ENCODE measurements at regions not wholly inside any gene's neighbourhood (a gene's known extent, or its start where the extent isn't known, plus 50 kb on each side); places are given as distances from the start of the nearest gene placed in this dataset.

DNA sequence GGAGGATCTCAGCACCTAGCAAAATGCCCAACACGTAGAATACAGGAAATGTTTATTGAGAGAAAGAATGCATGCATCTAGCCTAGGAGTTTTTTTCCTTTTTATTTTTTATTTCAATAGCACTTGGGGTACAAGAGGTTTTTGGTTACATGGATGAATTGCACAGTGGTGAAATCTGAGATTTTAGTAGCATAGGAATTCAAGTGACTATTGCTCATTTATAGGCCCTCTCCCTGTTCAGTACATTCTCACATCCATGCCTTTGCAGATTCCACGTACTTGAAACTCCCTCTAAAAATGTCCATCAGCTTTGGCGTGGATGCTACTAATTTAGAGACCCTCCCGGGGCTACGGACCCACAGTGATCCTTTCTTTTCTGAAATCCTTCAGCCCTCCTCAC is 61.7 kb upstream of the PIAS1 start:
- DNase-seq, result no peak

GRCh38 chr15:67992834-67993233 is 61.3 kb upstream of the PIAS1 start:
- DNase-seq, result no peak

- DNase-seq, result no peak
These were observed 56.1 kb upstream of the PIAS1 start for GRCh38 chr15:67997996-67998395.

DNA sequence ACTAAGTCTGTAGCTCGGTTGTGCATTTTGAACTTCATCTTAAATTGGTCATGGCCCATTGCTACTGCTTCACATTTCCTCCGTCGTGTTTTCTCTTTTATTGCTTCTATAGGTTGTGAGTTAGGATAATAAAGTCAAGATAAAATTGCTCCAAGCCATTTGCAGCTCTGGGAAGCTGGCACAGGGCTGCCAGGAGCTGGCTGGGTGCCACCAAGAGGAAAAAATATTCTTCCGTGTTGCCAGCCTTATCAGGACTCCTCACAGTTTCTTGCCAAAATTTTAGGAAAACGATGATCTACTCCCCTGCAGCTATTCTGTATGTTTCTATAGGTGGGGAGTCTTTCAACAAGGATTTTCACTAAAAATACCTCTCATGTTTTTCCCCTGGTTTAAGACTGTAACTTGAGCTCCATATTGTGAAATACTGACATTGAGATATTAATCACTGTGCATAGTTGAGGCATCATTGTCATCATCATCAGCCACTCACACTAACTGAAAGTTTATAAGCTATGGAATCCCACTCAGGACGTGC is 55.4 kb upstream of the PIAS1 start:
- DNase-seq, result no peak

DNA sequence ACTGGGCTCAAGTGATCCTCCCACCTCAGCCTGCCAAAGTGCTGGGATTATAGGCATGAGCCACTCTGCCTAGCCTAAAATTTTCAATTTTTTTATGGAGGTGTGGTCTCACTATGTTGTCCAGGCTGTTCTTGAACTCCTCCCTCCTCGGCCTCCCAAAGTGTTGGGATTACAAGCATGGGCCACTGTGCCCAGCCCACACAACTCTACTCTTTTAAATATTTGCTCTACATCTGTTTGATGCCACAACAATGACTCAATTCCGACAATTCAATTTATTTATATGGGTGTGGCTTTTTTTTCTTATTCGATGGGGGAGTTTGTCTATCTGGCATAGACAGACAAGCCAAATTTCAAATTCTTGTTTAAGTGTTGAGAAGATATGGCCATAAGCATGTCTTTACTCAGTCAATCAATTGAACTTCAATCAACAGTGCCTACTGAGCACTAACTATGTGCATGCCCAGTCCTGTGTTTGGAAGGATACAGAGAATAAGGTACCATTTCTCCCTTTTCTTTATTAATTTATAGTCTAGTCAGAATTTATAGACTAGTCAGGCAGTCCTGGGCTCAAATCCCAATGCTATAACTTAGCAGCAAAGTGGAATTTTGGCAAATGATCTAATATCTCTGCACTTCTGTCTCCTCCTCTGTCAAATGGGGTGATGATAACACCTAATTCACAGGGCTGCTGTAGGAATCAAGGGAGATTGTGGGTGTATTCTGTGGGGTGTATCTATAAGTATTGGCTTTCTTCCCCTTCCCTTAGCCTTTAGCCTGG is 54.6 kb upstream of the PIAS1 start:
- DNase-seq, result no peak

- DNase-seq, result no peak
These were observed 53.4 kb upstream of the PIAS1 start for GRCh38 chr15:68000754-68001153.

- DNase-seq, result no peak
These were observed 52.3 kb upstream of the PIAS1 start for GRCh38 chr15:68001811-68002210.

DNA sequence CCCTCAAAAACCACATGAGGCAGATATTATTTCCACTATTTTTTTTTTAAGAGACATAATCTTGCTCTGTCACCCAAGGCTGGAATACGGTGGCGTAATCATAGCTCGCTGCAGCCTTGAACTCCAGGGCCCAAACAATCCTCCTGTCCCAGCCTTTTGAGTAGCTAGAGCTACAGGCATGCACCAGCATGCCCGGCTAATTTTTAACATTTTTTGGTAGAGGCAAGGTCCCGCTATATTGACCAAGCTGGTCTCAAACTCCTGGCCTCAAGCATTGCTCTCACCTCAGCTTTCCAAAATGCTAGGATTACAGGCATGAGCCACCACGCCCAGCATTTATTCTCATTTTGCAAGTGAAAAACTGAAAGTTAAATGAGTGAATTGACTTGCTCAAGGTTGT is 50.8 kb upstream of the PIAS1 start:
- DNase-seq, result no peak
